ENCODE measurements at regions not wholly inside any gene's neighbourhood (a gene's known extent, or its start where the extent isn't known, plus 50 kb on each side); places are given as distances from the start of the nearest gene placed in this dataset.

GRCh38 chr10:131690805-131691239 is 210.0 kb upstream of the PPP2R2D start:
- no peak for TF ChIP-seq CTCF (IDR thresholded peaks at IDR 0.05; ENCODE audit: insufficient read depth, low read depth, low read length, missing control alignments)
- no peak for DNase-seq (ENCODE audit: low read depth)
- H3K4me3 ChIP-seq (ENCODE audit: low read depth, low read length) = no peak overlapping the region

GRCh38 chr10:131691481-131692090 is 209.2 kb upstream of the PPP2R2D start:
- no peak overlapping the region for H3K4me3 ChIP-seq (ENCODE audit: low read depth, low read length)
- no peak for TF ChIP-seq CTCF (IDR thresholded peaks at IDR 0.05; ENCODE audit: insufficient read depth, low read depth, low read length, missing control alignments)
- DNase-seq (ENCODE audit: low read depth) = no peak

GRCh38 chr10:131692176-131692575 is 208.6 kb upstream of the PPP2R2D start:
- DNase-seq (ENCODE audit: low read depth) = no peak
- TF ChIP-seq CTCF (IDR thresholded peaks at IDR 0.05; ENCODE audit: insufficient read depth, low read depth, low read length, missing control alignments) = no peak
- no peak overlapping the region for H3K4me3 ChIP-seq (ENCODE audit: low read depth, low read length)

GRCh38 chr10:131692686-131693334 is 208.0 kb upstream of the PPP2R2D start:
- DNase-seq (ENCODE audit: low read depth) = no peak
- no peak overlapping the region for H3K4me3 ChIP-seq (ENCODE audit: low read depth, low read length)
- no peak for TF ChIP-seq CTCF (IDR thresholded peaks at IDR 0.05; ENCODE audit: insufficient read depth, low read depth, low read length, missing control alignments)

GRCh38 chr10:131693766-131694165 is 207.0 kb upstream of the PPP2R2D start:
- no peak for DNase-seq (ENCODE audit: low read depth)
- H3K4me3 ChIP-seq (ENCODE audit: low read depth, low read length) = no peak overlapping the region
- TF ChIP-seq CTCF (IDR thresholded peaks at IDR 0.05; ENCODE audit: insufficient read depth, low read depth, low read length, missing control alignments) = no peak

- no peak for DNase-seq (ENCODE audit: low read depth)
- no peak for TF ChIP-seq CTCF (IDR thresholded peaks at IDR 0.05; ENCODE audit: insufficient read depth, low read depth, low read length, missing control alignments)
- no peak overlapping the region for H3K4me3 ChIP-seq (ENCODE audit: low read depth, low read length)
Observed at GRCh38 chr10:131694168-131694780, 206.5 kb upstream of the PPP2R2D start.
